T47D (cell line): ENCODE measurements at regions not wholly inside any gene's neighbourhood (a gene's known extent, or its start where the extent isn't known, plus 50 kb on each side); places are given as distances from the start of the nearest gene placed in this dataset.

Experiments used
- DNase-seq, 2 experiments: peaks; one replicate each; pipeline versions ENCODE4 v3.0.0 to v3.0.0-alpha.2; 2011 to 2012; ENCODE audit warnings: low read depth in 1 of 2, low spot score in 1 of 2
- JUND ChIP-seq: IDR thresholded peaks from 2 replicates; pipeline ENCODE4 v1.6.1; 2012; ENCODE audit warnings: low read depth
- in situ Hi-C: cut with HindIII; loops from 2 replicates; pipeline ENCODE4 v1.10.0; 2016; ENCODE audit warnings: low sequenced_read_pairs, low pct_unique_long_range_greater_than_20kb

DNA sequence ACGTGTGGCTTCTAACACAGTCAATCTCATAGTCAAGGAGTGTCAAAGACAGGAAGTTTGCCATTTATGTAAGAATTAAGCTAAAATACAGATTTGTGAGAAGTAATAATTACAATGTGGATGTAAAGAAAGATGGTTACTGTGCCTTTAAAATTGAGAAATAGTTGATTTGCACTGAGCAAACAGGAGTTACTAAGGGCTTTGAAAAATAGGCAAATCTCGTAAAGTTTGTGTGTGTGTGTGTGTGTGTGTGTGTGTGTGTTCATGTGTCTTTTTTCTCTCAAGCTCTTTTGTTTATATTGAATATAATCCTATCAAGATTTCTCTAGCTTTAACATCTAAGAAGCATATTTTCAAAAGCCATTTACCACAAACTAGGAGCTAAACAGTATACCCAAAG, 2284.5 kb downstream of the LRRC4C start:
- TF ChIP-seq JUND: no peak
- DNase-seq: no peak
- in situ Hi-C loops: no loop called here

DNA sequence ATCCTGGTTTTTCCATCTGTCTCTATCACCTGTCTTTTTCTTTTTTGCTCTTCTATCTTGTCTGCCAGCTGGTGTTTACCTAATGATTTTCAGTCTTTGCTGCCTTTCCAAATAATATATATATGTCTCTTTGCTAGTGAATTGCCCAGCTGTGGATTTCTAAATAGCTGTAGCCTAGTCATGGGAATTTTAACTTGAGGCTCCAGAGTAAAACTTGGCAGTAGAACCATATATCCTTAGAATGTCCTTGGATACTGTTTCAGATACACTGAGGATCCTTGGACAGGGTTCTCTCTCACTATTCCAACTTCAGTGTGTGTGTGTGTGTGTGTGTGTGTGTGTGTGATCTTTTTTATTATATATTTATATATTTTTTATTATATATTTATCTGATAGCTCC, 2285.3 kb downstream of the LRRC4C start:
- no peak for TF ChIP-seq JUND
- DNase-seq: no peak
- in situ Hi-C loops: no loop called here

DNA sequence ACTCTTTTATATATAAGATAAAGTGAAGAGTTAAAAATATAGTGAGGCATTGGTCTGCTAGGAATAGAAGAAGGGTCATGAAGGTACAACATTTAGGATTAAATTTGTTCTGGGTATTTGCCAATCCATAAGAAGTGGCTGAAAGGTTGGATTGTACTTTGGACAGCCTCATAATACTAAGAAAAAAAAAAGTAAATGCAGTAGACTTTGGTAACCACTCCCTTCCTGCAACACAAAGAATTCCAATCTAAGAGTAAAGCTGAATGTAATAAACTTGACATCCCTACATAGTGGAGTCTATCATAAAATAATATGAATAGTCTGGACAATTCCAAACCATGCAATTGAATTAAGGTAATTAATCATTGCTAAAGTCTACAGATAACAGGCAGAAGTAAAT, 2294.4 kb downstream of the LRRC4C start:
- DNase-seq: no peak
- in situ Hi-C loops: no loop called here
- no peak for TF ChIP-seq JUND

- no peak for TF ChIP-seq JUND
- in situ Hi-C loops: no loop called here
- DNase-seq: peak in 1 of 2 experiments; percentile 5
Observed at GRCh38 chr11:39149214-39149613, 2310.2 kb downstream of the LRRC4C start.

- no peak for DNase-seq
- in situ Hi-C loops: no loop called here
- no peak for TF ChIP-seq JUND
Observed at GRCh38 chr11:39145346-39145745, 2314.1 kb downstream of the LRRC4C start.

- no peak for TF ChIP-seq JUND
- DNase-seq: no peak
- in situ Hi-C loops: no loop called here
Observed at GRCh38 chr11:39144351-39145130, 2314.9 kb downstream of the LRRC4C start.

DNA sequence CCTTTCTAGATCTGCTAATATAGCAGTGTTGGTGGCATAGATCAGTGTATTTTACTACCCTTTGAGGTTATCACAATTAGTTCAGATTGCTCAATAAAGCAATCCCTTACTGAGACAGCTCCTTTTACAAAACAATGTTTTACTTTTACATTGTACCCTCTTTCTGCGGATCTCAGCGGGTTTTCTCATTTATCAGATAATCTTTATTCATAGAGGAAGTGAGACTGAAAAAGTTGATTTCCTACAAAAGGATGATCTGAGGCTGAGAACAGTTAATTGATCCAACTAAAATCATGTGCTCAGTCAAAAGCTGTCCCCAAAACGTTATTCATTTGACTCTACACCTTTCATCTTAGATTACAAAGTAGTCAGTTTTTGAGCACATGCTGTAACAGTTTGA, 2319.9 kb downstream of the LRRC4C start:
- TF ChIP-seq JUND: no peak
- DNase-seq: no peak
- in situ Hi-C loops: no loop called here

DNA sequence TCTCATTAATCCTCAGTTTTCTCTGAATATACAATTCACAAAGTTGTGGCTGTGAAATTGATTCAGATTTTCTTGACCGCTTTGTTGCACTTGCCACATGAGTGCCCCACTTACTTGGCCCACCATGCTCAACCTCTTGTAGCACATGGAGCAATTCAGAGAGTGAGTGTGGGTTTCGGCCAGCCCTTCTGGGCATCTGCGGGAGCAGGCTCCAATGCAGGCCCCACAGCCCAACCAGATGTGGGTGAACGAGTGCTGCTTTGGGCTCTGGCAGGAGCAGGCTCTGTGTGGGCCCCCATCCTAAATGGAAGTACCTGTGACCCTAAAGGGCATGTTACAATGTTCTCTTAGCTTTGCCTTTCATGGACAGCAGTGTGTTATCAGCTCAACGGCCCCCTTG, 2338.6 kb downstream of the LRRC4C start:
- no peak for DNase-seq
- no peak for TF ChIP-seq JUND
- in situ Hi-C loops: no loop called here

DNA sequence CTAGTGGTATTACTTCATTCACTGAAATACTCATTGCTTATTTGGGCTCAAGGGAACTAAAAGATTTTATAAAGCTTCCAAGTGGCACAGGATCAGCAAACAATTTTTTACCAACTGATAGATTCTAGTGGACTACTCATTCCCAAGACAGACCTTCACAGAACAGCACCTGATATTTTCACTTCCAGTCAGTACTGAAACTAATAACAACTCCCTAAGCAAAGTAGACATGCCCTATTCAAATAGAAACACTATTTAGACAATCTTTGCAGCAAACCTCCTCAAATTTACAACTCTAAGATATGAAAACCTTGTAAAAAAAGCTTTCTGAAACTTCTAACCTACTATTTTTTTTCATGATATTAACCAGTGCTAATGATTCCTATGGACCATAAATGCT, 2345.8 kb downstream of the LRRC4C start:
- in situ Hi-C loops: no loop called here
- TF ChIP-seq JUND: no peak
- DNase-seq: no peak

DNA sequence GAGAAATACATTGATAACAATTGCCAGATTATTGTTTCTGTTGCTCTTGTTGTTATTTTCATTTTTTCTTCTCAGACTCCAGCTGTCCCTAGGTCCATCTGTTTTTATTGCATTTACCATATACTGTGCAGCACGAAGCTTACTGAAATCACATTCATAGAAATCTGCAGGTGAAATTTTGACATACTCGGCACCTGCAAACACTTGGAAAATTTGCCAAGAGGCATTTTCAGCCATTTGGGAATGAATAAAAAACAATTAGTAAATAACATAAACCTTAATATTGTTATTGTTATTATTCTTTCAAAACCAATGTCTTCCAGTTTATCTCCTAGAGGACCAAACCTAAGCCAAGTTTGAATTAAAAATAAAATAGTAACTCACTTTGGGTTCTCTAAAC, 2357.2 kb downstream of the LRRC4C start:
- in situ Hi-C loops: no loop called here
- TF ChIP-seq JUND: no peak
- no peak for DNase-seq

DNA sequence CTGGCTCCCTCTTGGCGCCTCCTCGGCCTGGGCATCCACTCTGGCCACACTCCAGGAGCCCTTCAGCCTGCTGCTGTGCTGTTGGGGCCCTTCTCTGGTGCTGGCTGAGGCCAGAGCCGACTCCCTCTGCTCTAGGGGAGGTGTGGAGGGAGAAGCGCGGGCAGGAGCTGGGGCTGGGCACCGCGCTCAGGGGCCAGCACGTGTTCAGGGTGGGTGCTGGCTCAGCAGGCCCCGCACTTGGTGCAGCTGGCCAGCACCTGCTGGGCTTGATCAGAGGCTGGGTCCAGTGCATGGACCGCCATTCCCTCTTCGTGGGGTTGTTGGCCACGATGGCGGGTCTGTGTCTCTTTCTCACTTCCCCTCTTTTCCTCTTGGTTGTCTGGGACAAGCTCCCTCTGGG, 2381.0 kb downstream of the LRRC4C start:
- in situ Hi-C loops: no loop called here
- DNase-seq: no peak
- no peak for TF ChIP-seq JUND

DNA sequence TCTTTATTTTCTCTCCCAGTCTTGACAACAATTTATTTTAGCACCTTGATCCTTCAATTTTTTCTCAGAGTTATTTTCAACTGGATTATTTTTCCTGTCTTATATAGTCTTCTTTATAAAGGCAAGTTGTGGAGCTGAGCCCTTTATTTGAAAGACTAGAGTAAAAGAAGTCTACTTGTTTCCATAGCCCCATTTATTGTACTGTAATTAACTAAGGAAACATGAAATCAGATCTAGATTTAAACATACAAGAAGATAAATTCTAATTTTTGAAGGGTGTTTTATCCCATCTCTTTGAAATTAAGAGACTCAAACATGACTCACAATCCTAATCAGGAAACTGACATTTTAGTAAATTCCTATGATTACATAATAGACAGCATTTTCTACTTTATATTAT, 2421.8 kb downstream of the LRRC4C start:
- no peak for DNase-seq
- in situ Hi-C loops: no loop called here
- no peak for TF ChIP-seq JUND

DNA sequence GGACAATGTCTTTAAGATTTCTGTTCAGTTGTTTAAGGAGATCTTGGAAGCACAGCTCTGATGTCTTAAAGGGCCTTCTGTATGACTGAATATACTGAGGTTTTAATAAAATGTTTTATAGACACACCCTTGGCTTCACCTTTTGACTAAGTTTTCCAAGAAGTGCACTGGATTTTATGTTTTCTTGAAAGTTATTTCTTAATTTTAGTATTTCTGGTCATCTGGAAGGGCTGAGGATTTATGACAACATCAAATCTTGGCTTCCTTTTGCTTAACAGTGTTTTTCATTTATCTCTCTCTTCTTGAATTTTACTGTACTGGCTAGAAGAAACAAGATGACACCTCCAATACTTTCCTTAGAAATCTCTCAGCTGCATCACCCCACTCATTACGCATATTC, 2423.4 kb downstream of the LRRC4C start:
- in situ Hi-C loops: no loop called here
- TF ChIP-seq JUND: no peak

DNA sequence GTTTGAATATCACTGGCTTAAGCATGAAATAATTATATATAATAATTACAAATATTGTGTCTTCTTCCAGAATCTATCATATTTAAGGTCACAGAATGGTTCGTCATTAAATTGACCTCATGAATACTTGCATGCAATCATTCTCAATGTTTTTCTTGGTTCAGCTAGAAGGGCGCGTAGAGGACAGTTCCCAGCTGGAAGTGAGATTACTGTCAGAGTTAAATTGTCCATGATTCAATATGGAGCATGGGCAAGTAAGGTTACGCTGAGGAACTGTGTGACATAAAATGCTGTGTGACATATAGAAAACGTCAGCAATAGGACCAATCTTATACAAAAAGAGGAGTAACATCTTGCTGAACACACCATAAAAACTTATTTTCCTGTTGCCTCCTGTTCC, 2423.5 kb upstream of the RAG2 start:
- in situ Hi-C loops: no loop called here
- TF ChIP-seq JUND: no peak
- DNase-seq: no peak

More for the DNA sequence above, 2423.4 kb downstream of the LRRC4C start:
- no peak for DNase-seq

DNA sequence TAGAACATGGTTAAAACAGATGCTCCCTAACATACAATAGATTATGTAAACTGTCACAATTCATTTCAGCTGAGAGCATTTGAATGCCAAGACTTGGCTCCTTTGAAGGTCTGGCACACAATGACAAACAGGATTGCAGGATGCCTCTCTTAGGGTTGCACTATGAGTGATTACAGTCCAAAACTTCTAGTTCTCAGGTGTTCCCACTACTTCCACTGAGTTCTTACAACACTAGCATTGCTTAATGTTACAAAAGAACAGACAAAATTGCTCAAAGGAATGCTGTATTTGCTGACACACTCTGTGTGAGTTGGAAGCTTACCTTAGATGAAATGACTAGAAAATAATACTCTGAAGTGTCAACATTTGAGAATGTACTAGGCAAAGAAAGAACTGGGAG, 2413.8 kb upstream of the RAG2 start:
- no peak for TF ChIP-seq JUND
- in situ Hi-C loops: no loop called here
- DNase-seq: peak in 1 of 2 experiments; percentile 55
